ELF-1 (cell line): ENCODE measurements at regions not wholly inside any gene's neighbourhood (a gene's known extent, or its start where the extent isn't known, plus 50 kb on each side); places are given as distances from the start of the nearest gene placed in this dataset.
"Not testable (repeated sequence)": the region's sequence is repeated elsewhere in the genome, so short reads cannot be mapped to it uniquely, and the experiment has no call there.

Source experiments
- DNase-seq: peaks from one replicate; pipeline ENCODE4 v3.0.0-alpha.2; 2016; ENCODE audit warnings: low read depth, low spot score

- DNase-seq, result no peak
Observed at GRCh38 chr13:56396318-56396717, 744.4 kb upstream of the PRR20A start.

- DNase-seq, result no peak
Observed at GRCh38 chr13:56400774-56401173, 739.9 kb upstream of the PRR20A start.

GRCh38 chr13:56412856-56413255 is 727.9 kb upstream of the PRR20A start:
- DNase-seq, result no peak

GRCh38 chr13:56424246-56424645 is 716.5 kb upstream of the PRR20A start:
- DNase-seq, result no peak

GRCh38 chr13:56457535-56458190 is 683.1 kb upstream of the PRR20A start:
- DNase-seq, result no peak

- DNase-seq, result no peak
Observed at GRCh38 chr13:56459286-56459685, 681.4 kb upstream of the PRR20A start.

- DNase-seq, result no peak
Observed at GRCh38 chr13:56501750-56502149, 639.0 kb upstream of the PRR20A start.

- no peak for DNase-seq
Observed at GRCh38 chr13:56510836-56511235, 629.9 kb upstream of the PRR20A start.

GRCh38 chr13:56512336-56512735 is 628.4 kb upstream of the PRR20A start:
- not testable (repeated sequence) for DNase-seq

GRCh38 chr13:56515441-56515840 is 625.3 kb upstream of the PRR20A start:
- no peak for DNase-seq

GRCh38 chr13:56528040-56528790 is 612.5 kb upstream of the PRR20A start:
- DNase-seq, result no peak

- no peak for DNase-seq
Observed at GRCh38 chr13:56530096-56530495, 610.6 kb upstream of the PRR20A start.

GRCh38 chr13:56547921-56548320 is 592.8 kb upstream of the PRR20A start:
- not testable (repeated sequence) for DNase-seq

- DNase-seq, result no peak
Observed at GRCh38 chr13:56558698-56559320, 581.9 kb upstream of the PRR20A start.

GRCh38 chr13:56561327-56561726 is 579.4 kb upstream of the PRR20A start:
- DNase-seq, result no peak

GRCh38 chr13:56563663-56564062 is 577.1 kb upstream of the PRR20A start:
- DNase-seq, result peak; percentile 1

- DNase-seq, result no peak
Observed at GRCh38 chr13:56586976-56587375, 553.7 kb upstream of the PRR20A start.

GRCh38 chr13:56615572-56615971 is 525.1 kb upstream of the PRR20A start:
- DNase-seq, result no peak

GRCh38 chr13:56622840-56623239 is 517.9 kb upstream of the PRR20A start:
- DNase-seq, result no peak

- DNase-seq, result not testable (repeated sequence)
Observed at GRCh38 chr13:56628886-56629285, 511.8 kb upstream of the PRR20A start.

GRCh38 chr13:56631060-56631459 is 509.7 kb upstream of the PRR20A start:
- not testable (repeated sequence) for DNase-seq

GRCh38 chr13:56653043-56653442 is 487.7 kb upstream of the PRR20A start:
- DNase-seq, result no peak

- DNase-seq, result no peak
Observed at GRCh38 chr13:56659041-56659471, 481.7 kb upstream of the PRR20A start.
